Heart right ventricle (tissue), 16 donors: ENCODE measurements at regions not wholly inside any gene's neighbourhood (a gene's known extent, or its start where the extent isn't known, plus 50 kb on each side); places are given as distances from the start of the nearest gene placed in this dataset.

ENCODE experiments used
- ATAC-seq, 8 donors: fragments of 200-7000 bp; cut with Tn5 transposase; one replicate each; pipeline ENCODE4 v1.9.1; 2020; ENCODE audit warnings: mild to moderate bottlenecking in 8 of 8, moderate library complexity in 8 of 8, moderate number of reproducible peaks in 1 of 8
- DNase-seq, 2 donors: peaks; one replicate each; pipeline ENCODE4 v3.0.0-alpha.2; 2020
- H3K27ac ChIP-seq, 10 donors: fragments of 200-600 bp; sonication (generic) in 2 of 10; one replicate each; pipeline versions ENCODE4 v1.5.0 to v1.8.0; 2020 to 2022; ENCODE audit warnings: mild to moderate bottlenecking in 3 of 10
- H3K27me3 ChIP-seq, 7 donors: fragments of 200-600 bp; one replicate each; pipeline ENCODE4 v1.8.0; 2021 to 2022; ENCODE audit warnings: mild to moderate bottlenecking in 2 of 7
- H3K36me3 ChIP-seq, 9 donors: fragments of 200-600 bp; sonication (generic) in 1 of 9; one replicate each; pipeline versions ENCODE4 v1.5.0 to v1.8.0; 2020 to 2022; ENCODE audit warnings: mild to moderate bottlenecking in 2 of 9
- H3K4me1 ChIP-seq, 9 donors: fragments of 200-600 bp; sonication (generic) in 1 of 9; one replicate each; pipeline versions ENCODE4 v1.5.0 to v1.8.0; 2020 to 2022; ENCODE audit warnings: mild to moderate bottlenecking in 4 of 9
- H3K4me3 ChIP-seq, 10 donors: fragments of 200-600 bp; sonication (generic) in 2 of 10; one replicate each; pipeline versions ENCODE4 v1.5.0 to v1.8.0; 2020 to 2022; ENCODE audit warnings: mild to moderate bottlenecking in 7 of 10, moderate library complexity in 2 of 10
- H3K9me3 ChIP-seq, 11 donors: fragments of 200-600 bp in 10 of 11; sonication (generic) in 2 of 11; one replicate each; pipeline versions ENCODE4 v1.5.0 to v1.8.0; 2013 to 2022; ENCODE audit warnings: mild to moderate bottlenecking in 2 of 11, control low read depth in 1 of 11, moderate library complexity in 1 of 11
- CTCF ChIP-seq, 9 donors: fragments of 200-600 bp; sonication (generic) in 2 of 9; IDR thresholded peaks; one replicate each; pipeline versions ENCODE4 v1.5.0 to v1.8.0; 2021 to 2022; ENCODE audit warnings: antibody characterized with exemption in 9 of 9, mild to moderate bottlenecking in 5 of 9, moderate library complexity in 1 of 9
- WGBS, 2 donors: extraction: QIAGEN DNeasy Blood & Tissue Kit; methylation state at CpG; one replicate each; pipeline ENCODE4 v1.1.7; 2013; ENCODE audit warnings: inconsistent platforms in 1 of 2; 5-methylcytosine and 5-hydroxymethylcytosine counted together
- intact Hi-C, 10 donors: fragments of 100-400 bp; cut with DNase I; formaldehyde crosslinking; loops; one replicate each; pipeline versions ENCODE4 v1.11.1 to v1.14.2; 2022
- donor health status: Arrhythmogenic right ventricular cardiomyopathy.
- donor health status: ischemic (EF 13 %, LVEDD 7.1; RV severe dilation, severe dysfunction).
- donor health status: healthy with polysubstance abuse.
- donor health status: DM: no; HTN: yes; CAD: no.
- donor health status: DM: no; HTN: no; CAD: no.
- donor health status: ischemic (EF 25% LVEDD 6.9; RV normal size, moderate dysfunction).
- donor health status: ischemic (EF 25% LVEDD 5.7; RV mildly dilated, moderate dysfunction).
- donor health status: healthy.
- donor health status: DM: yes; HTN: yes; CAD: no.
- donor health status: Ischemic cardiomyopathy.
- donor health status: ischemic (EF 35%, LVEDD 5.7; RV mildly dilated, moderate dysfunction).
- donor health status: nonischemic (EF 11% LVEDD 7.7; RV severe dilation, severe dysfunction).
- donor health status: DM: yes; HTN: yes; CAD: no.
- donor health status: PGD.
- donor health status: ischemic (EF 29% LVEDD 5.4; RV normal size, mild dysfunction).
- donor health status: nonischemic (EF 23%, LVEDD 6.1; RV moderate dilation, normal function).

- ATAC-seq (no peak), DNase-seq (no peak)
- intact Hi-C loops, result no loop called here
- H3K9me3 ChIP-seq, result no peaks in the 10 kb centered on the region
- peaks cover 0 to 6% (median 0%) of the 10 kb centered on the region in 9 donors for H3K4me1 ChIP-seq
- H3K36me3 ChIP-seq, result no peaks in the 10 kb centered on the region
- H3K27ac ChIP-seq, result no peak overlapping the region
- H3K4me3 ChIP-seq, result no peak overlapping the region
- TF ChIP-seq CTCF (IDR thresholded peaks at IDR 0.05), result no peak
- 56% methylated on average over 3 of the region's 3 CpGs for WGBS, 2 donors
- H3K27me3 ChIP-seq, result peaks cover 0 to 21% (median 0%) of the 10 kb centered on the region in 7 donors
Measured at GRCh38 chr16:87248714-87249113, 68.5 kb downstream of the C16orf95 start.

GRCh38 chr16:87249425-87249824, 67.8 kb downstream of the C16orf95 start:
- WGBS, 2 donors, result 94% methylated on average over 10 of the region's 10 CpGs
- no peaks in the 10 kb centered on the region for H3K36me3 ChIP-seq
- peaks cover 0 to 16% (median 0%) of the 10 kb centered on the region in 7 donors for H3K27me3 ChIP-seq
- no peak for DNase-seq
- TF ChIP-seq CTCF (IDR thresholded peaks at IDR 0.05), result no peak
- intact Hi-C loops, result no loop called here
- H3K9me3 ChIP-seq, result no peaks in the 10 kb centered on the region
- peaks cover 0 to 6% (median 0%) of the 10 kb centered on the region in 9 donors for H3K4me1 ChIP-seq
- ATAC-seq, result no peak
- no peak overlapping the region for H3K27ac ChIP-seq
- H3K4me3 ChIP-seq, result no peak overlapping the region

GRCh38 chr16:87250431-87250960, 66.7 kb downstream of the C16orf95 start:
- 48 to 58% methylated on average over 2 of the region's 2 CpGs for WGBS, 2 donors
- Histone ChIP-seq H3K4me3 (no peak overlapping the region), H3K9me3 (no peaks in the 10 kb centered on the region), H3K4me1 (peaks cover 0 to 6% (median 0%) of the 10 kb centered on the region in 9 donors), H3K36me3 (no peaks in the 10 kb centered on the region), H3K27ac (no peak overlapping the region), H3K27me3 (peaks cover 0 to 11% (median 0%) of the 10 kb centered on the region in 7 donors)
- ATAC-seq, result no peak
- DNase-seq, result no peak
- TF ChIP-seq CTCF (IDR thresholded peaks at IDR 0.05), result no peak
- intact Hi-C loops, result no loop called here

GRCh38 chr16:87252269-87252970, 64.8 kb downstream of the C16orf95 start:
- no peaks in the 10 kb centered on the region for H3K9me3 ChIP-seq
- no peak overlapping the region for H3K4me3 ChIP-seq
- H3K4me1 ChIP-seq, result no peaks in the 10 kb centered on the region
- ATAC-seq (no peak), DNase-seq (no peak)
- no peaks in the 10 kb centered on the region for H3K36me3 ChIP-seq
- no peak for TF ChIP-seq CTCF (IDR thresholded peaks at IDR 0.05)
- intact Hi-C loops, result no loop called here
- peaks cover 0 to 3% (median 0%) of the 10 kb centered on the region in 7 donors for H3K27me3 ChIP-seq
- no peak overlapping the region for H3K27ac ChIP-seq
- 86 to 88% methylated on average over 12 of the region's 12 CpGs for WGBS, 2 donors
